ENCODE measurements at regions not wholly inside any gene's neighbourhood (a gene's known extent, or its start where the extent isn't known, plus 50 kb on each side); places are given as distances from the start of the nearest gene placed in this dataset.
"Not testable (repeated sequence)": the region's sequence is repeated elsewhere in the genome, so short reads cannot be mapped to it uniquely, and the experiment has no call there.

DNA sequence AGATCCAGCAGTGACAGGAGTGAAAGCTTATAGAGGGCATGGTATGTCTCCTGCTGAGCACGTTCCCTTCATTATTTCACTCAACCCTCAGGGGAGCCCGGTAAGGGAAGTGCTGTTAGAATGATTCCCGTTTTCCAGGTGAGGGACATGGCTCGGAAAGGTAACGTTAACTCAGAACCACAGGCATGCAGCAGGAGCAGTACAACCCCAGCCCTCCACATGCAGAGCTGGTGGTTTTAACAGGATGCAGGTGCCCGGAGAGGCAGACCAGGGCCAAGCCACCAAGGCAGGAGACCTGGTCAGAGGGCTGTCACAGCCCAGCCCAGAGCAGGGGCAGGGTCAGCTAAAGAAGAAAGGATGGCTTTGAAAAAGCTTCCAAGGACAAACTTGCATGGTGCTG, 268.5 kb downstream of the SH3BP4 start:
- no peak for DNase-seq (ENCODE audit: low read depth)
- no peak overlapping the region for H3K4me3 ChIP-seq (ENCODE audit: low read depth, low read length)
- TF ChIP-seq, protein P1, sequence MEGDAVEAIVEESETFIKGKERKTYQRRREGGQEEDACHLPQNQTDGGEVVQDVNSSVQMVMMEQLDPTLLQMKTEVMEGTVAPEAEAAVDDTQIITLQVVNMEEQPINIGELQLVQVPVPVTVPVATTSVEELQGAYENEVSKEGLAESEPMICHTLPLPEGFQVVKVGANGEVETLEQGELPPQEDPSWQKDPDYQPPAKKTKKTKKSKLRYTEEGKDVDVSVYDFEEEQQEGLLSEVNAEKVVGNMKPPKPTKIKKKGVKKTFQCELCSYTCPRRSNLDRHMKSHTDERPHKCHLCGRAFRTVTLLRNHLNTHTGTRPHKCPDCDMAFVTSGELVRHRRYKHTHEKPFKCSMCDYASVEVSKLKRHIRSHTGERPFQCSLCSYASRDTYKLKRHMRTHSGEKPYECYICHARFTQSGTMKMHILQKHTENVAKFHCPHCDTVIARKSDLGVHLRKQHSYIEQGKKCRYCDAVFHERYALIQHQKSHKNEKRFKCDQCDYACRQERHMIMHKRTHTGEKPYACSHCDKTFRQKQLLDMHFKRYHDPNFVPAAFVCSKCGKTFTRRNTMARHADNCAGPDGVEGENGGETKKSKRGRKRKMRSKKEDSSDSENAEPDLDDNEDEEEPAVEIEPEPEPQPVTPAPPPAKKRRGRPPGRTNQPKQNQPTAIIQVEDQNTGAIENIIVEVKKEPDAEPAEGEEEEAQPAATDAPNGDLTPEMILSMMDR (conservative IDR thresholded peaks at IDR 0.05; ENCODE audit: low read depth, low read length) = no peak

DNA sequence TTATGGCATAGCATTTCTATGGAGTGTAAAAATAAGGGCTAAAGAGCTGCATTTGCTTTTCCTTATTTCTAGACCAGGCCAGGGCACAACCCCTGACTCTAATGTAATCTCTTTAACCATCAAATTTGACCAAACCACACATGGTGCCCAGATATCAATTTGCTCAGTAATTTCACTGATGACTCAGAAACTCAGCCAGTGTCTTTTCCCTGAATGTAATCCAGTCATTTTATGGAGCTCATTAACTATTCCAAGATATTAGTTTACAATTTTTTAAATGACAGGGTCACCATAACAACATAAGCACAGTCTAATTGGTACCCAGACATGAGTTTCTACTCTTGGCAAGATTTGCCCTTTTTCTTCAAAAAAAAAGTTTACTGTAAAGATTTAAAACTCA, 270.8 kb upstream of the AGAP1 start:
- TF ChIP-seq, protein P1 (conservative IDR thresholded peaks at IDR 0.05; ENCODE audit: low read depth, low read length) = no peak
- no peak for DNase-seq (ENCODE audit: low read depth)
- no peak overlapping the region for H3K4me3 ChIP-seq (ENCODE audit: low read depth, low read length)

DNA sequence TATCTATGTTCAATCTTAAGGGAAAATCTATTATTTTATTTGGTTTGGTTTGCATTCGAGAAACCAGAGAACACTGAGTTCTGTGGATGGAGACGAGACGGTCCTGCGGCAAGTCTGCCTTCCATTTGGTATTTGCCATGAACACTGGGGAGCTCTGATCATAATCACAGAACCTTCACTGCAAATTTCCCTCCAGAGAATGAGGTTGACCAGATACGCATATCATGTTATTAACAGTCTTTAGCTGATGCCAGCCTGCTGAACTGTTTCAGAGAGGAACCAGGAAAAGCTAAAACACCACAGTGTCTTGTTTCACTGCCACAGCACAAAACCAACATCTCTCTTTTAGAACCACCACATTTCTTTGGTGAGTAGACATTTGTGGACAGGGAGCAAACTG, 269.4 kb upstream of the AGAP1 start:
- no peak overlapping the region for H3K4me3 ChIP-seq (ENCODE audit: low read depth, low read length)
- no peak for DNase-seq (ENCODE audit: low read depth)
- TF ChIP-seq, protein P1 (conservative IDR thresholded peaks at IDR 0.05; ENCODE audit: low read depth, low read length) = no peak

DNA sequence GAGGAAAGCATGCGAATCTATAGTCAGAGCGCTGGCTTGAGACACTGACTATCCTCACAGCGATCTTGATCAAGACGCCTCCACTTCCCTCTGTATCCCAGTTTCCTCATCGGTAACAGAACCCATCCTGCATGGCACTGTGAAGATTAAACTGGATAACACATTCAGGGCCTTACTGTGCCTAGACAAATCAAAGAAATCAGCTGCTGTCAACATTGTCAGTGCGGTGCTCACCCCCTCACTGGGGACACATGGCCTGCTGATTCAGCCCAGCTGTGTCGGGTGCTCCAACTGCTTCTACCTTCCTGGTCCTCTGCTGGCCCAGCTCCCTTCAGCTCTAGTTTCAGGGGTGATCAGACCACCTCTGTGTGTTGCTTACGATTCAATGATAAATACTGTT, 268.6 kb upstream of the AGAP1 start:
- TF ChIP-seq, protein P1 (conservative IDR thresholded peaks at IDR 0.05; ENCODE audit: low read depth, low read length) = no peak

DNA sequence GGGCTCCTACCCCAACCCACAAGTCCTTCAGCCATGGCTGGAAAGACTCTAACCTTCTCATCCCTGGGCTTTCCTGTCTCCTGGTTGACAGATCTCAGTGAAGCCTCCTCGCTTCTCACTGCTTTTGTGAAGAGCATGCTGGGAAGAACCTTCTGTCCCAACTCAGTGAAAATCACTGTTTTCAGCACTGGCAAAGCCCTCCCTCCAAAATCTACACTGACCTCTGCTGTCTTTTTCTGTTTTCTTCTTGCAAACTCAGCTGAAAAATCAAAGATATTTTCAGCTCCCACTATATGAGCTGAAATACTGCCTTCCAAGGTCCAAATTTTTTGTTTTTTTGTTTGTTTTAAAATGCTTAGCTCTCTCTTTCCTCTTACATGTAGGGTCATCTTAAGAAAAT, 266.3 kb upstream of the AGAP1 start:
- no peak for DNase-seq (ENCODE audit: low read depth)
- no peak overlapping the region for H3K4me3 ChIP-seq (ENCODE audit: low read depth, low read length)
- TF ChIP-seq, protein P1 (conservative IDR thresholded peaks at IDR 0.05; ENCODE audit: low read depth, low read length) = no peak

More for the DNA sequence above, 268.6 kb upstream of the AGAP1 start:
- no peak for DNase-seq (ENCODE audit: low read depth)
- no peak overlapping the region for H3K4me3 ChIP-seq (ENCODE audit: low read depth, low read length)

DNA sequence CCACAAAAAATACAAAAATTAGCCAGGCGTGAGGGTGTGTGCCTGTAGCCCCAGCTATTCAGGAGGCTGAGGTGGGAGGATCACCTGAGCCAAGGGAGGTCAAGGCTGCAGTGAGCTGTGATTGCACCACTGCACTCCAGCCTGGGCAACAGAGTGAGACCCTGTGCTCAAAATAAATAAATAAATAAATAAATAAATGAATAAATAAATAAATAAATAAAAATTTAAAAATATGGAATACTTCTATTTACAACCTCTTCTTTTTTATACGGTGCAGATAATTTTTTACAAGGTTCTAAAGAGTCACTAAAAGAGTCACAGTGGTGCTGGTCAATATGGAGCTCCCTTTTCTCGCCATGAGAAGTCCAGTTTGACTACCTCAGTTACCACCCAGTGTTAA, 265.4 kb upstream of the AGAP1 start:
- H3K4me3 ChIP-seq (ENCODE audit: low read depth, low read length); DNase-seq (ENCODE audit: low read depth): not testable (repeated sequence)

DNA sequence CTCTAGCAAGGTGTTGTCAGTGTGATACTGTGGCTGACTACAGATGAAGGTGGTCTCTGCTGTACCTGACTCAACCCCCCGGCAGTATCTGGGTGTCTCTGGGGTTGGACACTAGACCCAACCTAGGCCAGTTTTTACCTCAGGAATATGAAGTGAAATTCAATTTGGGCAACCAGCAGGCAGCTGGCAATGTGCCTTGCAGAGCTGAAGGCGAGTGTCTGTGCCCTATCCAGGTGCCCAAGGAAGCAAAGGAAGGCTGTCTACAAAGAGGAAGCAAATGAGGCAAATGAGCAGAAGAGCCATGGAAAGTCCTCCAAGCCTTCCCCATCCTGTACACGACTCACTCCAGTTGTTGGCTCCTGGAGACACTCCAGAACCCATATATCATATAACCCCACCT, 264.6 kb upstream of the AGAP1 start:
- TF ChIP-seq, protein P1 (conservative IDR thresholded peaks at IDR 0.05; ENCODE audit: low read depth, low read length) = no peak

More for the DNA sequence above, 264.6 kb upstream of the AGAP1 start:
- H3K4me3 ChIP-seq (ENCODE audit: low read depth, low read length) = no peak overlapping the region
- DNase-seq (ENCODE audit: low read depth) = no peak

Data from choroid plexus epithelial cell (primary cell).